DND-41 (cell line): ENCODE measurements at regions not wholly inside any gene's neighbourhood (a gene's known extent, or its start where the extent isn't known, plus 50 kb on each side); places are given as distances from the start of the nearest gene placed in this dataset.

ENCODE experiments used
- CTCF ChIP-seq: IDR thresholded peaks from 2 replicates; pipeline ENCODE4 v1.5.1; 2012; ENCODE audit warnings: borderline replicate concordance, low read length, moderate library complexity, mild to moderate bottlenecking; ENCODE audit not compliant: poor library complexity, severe bottlenecking; ENCODE audit errors: extremely low read depth
- EZH2 ChIP-seq: IDR thresholded peaks from 3 replicates; pipeline ENCODE4 v1.6.1; 2012; ENCODE audit warnings: borderline replicate concordance, low read depth, mild to moderate bottlenecking, moderate library complexity, low read length, inconsistent platforms; ENCODE audit not compliant: severe bottlenecking

- TF ChIP-seq CTCF: no peak
- no peak for TF ChIP-seq EZH2
These were observed 569.8 kb downstream of the VGLL3 start for GRCh38 chr3:86420990-86421739.
